WERI-Rb-1 (cell line): ENCODE measurements at regions not wholly inside any gene's neighbourhood (a gene's known extent, or its start where the extent isn't known, plus 50 kb on each side); places are given as distances from the start of the nearest gene placed in this dataset.
"Not testable (repeated sequence)": the region's sequence is repeated elsewhere in the genome, so short reads cannot be mapped to it uniquely, and the experiment has no call there.

ENCODE experiments used
- DNase-seq: peaks from one replicate; pipeline ENCODE4 v3.0.0-alpha.2; 2020
- H3K27ac ChIP-seq: fragments of 250-450 bp; sonication (Bioruptor Pico); 2 replicates; pipeline ENCODE4 v1.5.1; 2020; ENCODE audit warnings: mild to moderate bottlenecking, moderate library complexity
- H3K27me3 ChIP-seq: fragments of 250-450 bp; sonication (Bioruptor Pico); 2 replicates; pipeline ENCODE4 v1.5.1; 2021; ENCODE audit warnings: mild to moderate bottlenecking, low read depth, moderate library complexity; ENCODE audit not compliant: insufficient read depth, severe bottlenecking
- H3K36me3 ChIP-seq: fragments of 250-450 bp; sonication (Bioruptor Pico); 2 replicates; pipeline ENCODE4 v1.5.1; 2020; ENCODE audit warnings: mild to moderate bottlenecking, moderate library complexity
- H3K4me3 ChIP-seq: 2 replicates; pipeline ENCODE4 v1.5.1; 2011; ENCODE audit warnings: low read depth, mild to moderate bottlenecking, control low read depth, low read length
- H3K9me3 ChIP-seq: fragments of 250-450 bp; sonication (Bioruptor Pico); 2 replicates; pipeline ENCODE4 v1.5.1; 2021; ENCODE audit warnings: mild to moderate bottlenecking, moderate library complexity; ENCODE audit not compliant: severe bottlenecking
- CTCF ChIP-seq: IDR thresholded peaks from 2 replicates; pipeline ENCODE4 v1.5.1; 2011; ENCODE audit warnings: low read depth, mild to moderate bottlenecking, control low read depth, inconsistent platforms, low read length

GRCh38 chr15:22239806-22240180, 159.5 kb downstream of the OR4M2 start:
- H3K27ac ChIP-seq, result no peak overlapping the region
- no peaks in the 10 kb centered on the region for H3K36me3 ChIP-seq
- no peak overlapping the region for H3K4me3 ChIP-seq
- DNase-seq, result no peak
- no peak for TF ChIP-seq CTCF
- peaks cover 7% of the 10 kb centered on the region for H3K27me3 ChIP-seq
- no peaks in the 10 kb centered on the region for H3K9me3 ChIP-seq

- Histone ChIP-seq H3K4me3 (no peak overlapping the region), H3K27ac (no peak overlapping the region), H3K36me3 (no peaks in the 10 kb centered on the region), H3K27me3 (peaks cover 7% of the 10 kb centered on the region), H3K9me3 (no peaks in the 10 kb centered on the region)
- no peak for TF ChIP-seq CTCF
- no peak for DNase-seq
These were observed 160.1 kb downstream of the OR4M2 start for GRCh38 chr15:22240403-22240802.

- H3K4me3 ChIP-seq, result no peak overlapping the region
- H3K27ac ChIP-seq, result no peak overlapping the region
- no peak for TF ChIP-seq CTCF
- peaks cover 7% of the 10 kb centered on the region for H3K27me3 ChIP-seq
- DNase-seq, result no peak
- no peaks in the 10 kb centered on the region for H3K9me3 ChIP-seq
- H3K36me3 ChIP-seq, result no peaks in the 10 kb centered on the region
These were observed 160.7 kb downstream of the OR4M2 start for GRCh38 chr15:22240986-22241385.

- Histone ChIP-seq H3K27ac (no peak overlapping the region), H3K9me3 (no peaks in the 10 kb centered on the region), H3K4me3 (no peak overlapping the region), H3K27me3 (peaks cover 7% of the 10 kb centered on the region), H3K36me3 (no peaks in the 10 kb centered on the region)
- DNase-seq, result no peak
- TF ChIP-seq CTCF, result no peak
These were observed 161.1 kb downstream of the OR4M2 start for GRCh38 chr15:22241451-22241850.

- H3K27ac ChIP-seq, DNase-seq, H3K9me3 ChIP-seq, H3K27me3 ChIP-seq, H3K36me3 ChIP-seq, H3K4me3 ChIP-seq: not testable (repeated sequence)
These were observed 162.0 kb downstream of the OR4M2 start for GRCh38 chr15:22242311-22242710.

GRCh38 chr15:22243440-22244130, 163.3 kb downstream of the OR4M2 start:
- DNase-seq, result no peak
- Histone ChIP-seq H3K27ac (no peak overlapping the region), H3K36me3 (no peaks in the 10 kb centered on the region), H3K9me3 (no peaks in the 10 kb centered on the region), H3K27me3 (peaks cover 5% of the 10 kb centered on the region), H3K4me3 (no peak overlapping the region)
- no peak for TF ChIP-seq CTCF

- not testable (repeated sequence) for H3K36me3 ChIP-seq, DNase-seq, H3K27ac ChIP-seq, H3K9me3 ChIP-seq, H3K4me3 ChIP-seq, H3K27me3 ChIP-seq
These were observed 169.2 kb downstream of the OR4M2 start for GRCh38 chr15:22249511-22249910.

GRCh38 chr15:22250501-22251290, 170.4 kb downstream of the OR4M2 start:
- not testable (repeated sequence) for H3K4me3 ChIP-seq, H3K27me3 ChIP-seq, H3K27ac ChIP-seq, DNase-seq, H3K9me3 ChIP-seq, H3K36me3 ChIP-seq
